Neural progenitor cell (in vitro differentiated cells): ENCODE measurements at regions not wholly inside any gene's neighbourhood (a gene's known extent, or its start where the extent isn't known, plus 50 kb on each side); places are given as distances from the start of the nearest gene placed in this dataset.

ENCODE experiments used
- EZH2 ChIP-seq: fragments of 200-600 bp; sonication (generic); IDR thresholded peaks from 2 replicates; pipeline ENCODE4 v1.6.1; 2017; ENCODE audit warnings: antibody characterized with exemption, mild to moderate bottlenecking, moderate library complexity
- TF ChIP-seq, protein P1 (sequence below): fragments of 200-600 bp; sonication (generic); IDR thresholded peaks from 2 replicates; pipeline ENCODE4 v1.5.1; 2017; ENCODE audit warnings: antibody characterized with exemption, mild to moderate bottlenecking

DNA sequence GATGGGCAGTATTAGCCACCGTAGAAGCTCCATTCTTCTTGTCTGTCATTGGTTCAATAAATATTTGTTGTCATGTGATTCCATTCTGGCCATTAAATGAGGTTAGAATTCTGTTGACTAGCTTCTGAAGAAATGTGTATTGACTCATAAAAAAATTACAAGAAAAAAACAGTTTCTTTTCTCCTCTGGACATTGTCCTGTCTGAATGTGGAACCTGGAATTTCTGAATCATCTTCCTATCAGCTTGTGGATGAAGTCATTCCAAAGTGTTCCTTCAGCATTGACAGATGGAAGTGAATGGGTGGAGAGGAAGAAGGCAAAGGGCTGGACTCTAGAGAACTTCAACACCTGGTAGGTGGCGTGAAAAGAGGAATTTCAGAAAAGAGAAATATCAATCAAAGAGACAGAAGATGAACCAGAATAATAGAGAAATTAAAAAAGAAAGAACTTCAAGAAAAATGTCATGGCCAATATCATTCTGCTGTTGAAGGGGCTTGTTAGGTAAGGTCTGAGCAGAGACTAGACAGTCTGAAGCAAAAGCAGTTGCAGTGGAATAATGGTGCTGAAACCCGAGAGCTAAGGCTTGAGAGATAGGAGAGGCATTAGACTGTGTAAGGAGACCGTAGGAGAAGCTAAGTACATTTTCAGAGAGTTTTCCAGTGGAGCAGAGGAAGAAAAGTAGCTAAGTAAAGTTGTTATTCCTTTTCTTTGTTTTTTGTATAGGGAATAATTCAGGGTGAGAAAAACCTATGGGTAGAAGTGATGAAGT lies 806.6 kb downstream of the SQOR start:
- TF ChIP-seq, protein P1, sequence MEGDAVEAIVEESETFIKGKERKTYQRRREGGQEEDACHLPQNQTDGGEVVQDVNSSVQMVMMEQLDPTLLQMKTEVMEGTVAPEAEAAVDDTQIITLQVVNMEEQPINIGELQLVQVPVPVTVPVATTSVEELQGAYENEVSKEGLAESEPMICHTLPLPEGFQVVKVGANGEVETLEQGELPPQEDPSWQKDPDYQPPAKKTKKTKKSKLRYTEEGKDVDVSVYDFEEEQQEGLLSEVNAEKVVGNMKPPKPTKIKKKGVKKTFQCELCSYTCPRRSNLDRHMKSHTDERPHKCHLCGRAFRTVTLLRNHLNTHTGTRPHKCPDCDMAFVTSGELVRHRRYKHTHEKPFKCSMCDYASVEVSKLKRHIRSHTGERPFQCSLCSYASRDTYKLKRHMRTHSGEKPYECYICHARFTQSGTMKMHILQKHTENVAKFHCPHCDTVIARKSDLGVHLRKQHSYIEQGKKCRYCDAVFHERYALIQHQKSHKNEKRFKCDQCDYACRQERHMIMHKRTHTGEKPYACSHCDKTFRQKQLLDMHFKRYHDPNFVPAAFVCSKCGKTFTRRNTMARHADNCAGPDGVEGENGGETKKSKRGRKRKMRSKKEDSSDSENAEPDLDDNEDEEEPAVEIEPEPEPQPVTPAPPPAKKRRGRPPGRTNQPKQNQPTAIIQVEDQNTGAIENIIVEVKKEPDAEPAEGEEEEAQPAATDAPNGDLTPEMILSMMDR, result no peak
- TF ChIP-seq EZH2, result no peak
